ENCODE measurements at regions not wholly inside any gene's neighbourhood (a gene's known extent, or its start where the extent isn't known, plus 50 kb on each side); places are given as distances from the start of the nearest gene placed in this dataset.

GRCh38 chr2:212923393-212923792 is 228.0 kb downstream of the IKZF2 start:
- no peak for TF ChIP-seq CTCF (IDR thresholded peaks at IDR 0.05; ENCODE audit: low read depth, low read length)
- H3K4me3 ChIP-seq (ENCODE audit: low read depth, low read length), result no peak overlapping the region

GRCh38 chr2:212922701-212923100 is 228.7 kb downstream of the IKZF2 start:
- no peak overlapping the region for H3K4me3 ChIP-seq (ENCODE audit: low read depth, low read length)
- TF ChIP-seq CTCF (IDR thresholded peaks at IDR 0.05; ENCODE audit: low read depth, low read length), result no peak

- no peak for TF ChIP-seq CTCF (IDR thresholded peaks at IDR 0.05; ENCODE audit: low read depth, low read length)
These were observed 229.7 kb downstream of the IKZF2 start for GRCh38 chr2:212921711-212922110.

GRCh38 chr2:212921061-212921460 is 230.4 kb downstream of the IKZF2 start:
- no peak for TF ChIP-seq CTCF (IDR thresholded peaks at IDR 0.05; ENCODE audit: low read depth, low read length)

More at GRCh38 chr2:212921711-212922110, 229.7 kb downstream of the IKZF2 start:
- H3K4me3 ChIP-seq (ENCODE audit: low read depth, low read length), result no peak overlapping the region

GRCh38 chr2:212919238-212919637 is 232.2 kb downstream of the IKZF2 start:
- H3K4me3 ChIP-seq (ENCODE audit: low read depth, low read length), result no peak overlapping the region
- no peak for TF ChIP-seq CTCF (IDR thresholded peaks at IDR 0.05; ENCODE audit: low read depth, low read length)

More at GRCh38 chr2:212921061-212921460, 230.4 kb downstream of the IKZF2 start:
- H3K4me3 ChIP-seq (ENCODE audit: low read depth, low read length), result no peak overlapping the region

GRCh38 chr2:212918336-212918735 is 233.1 kb downstream of the IKZF2 start:
- no peak for TF ChIP-seq CTCF (IDR thresholded peaks at IDR 0.05; ENCODE audit: low read depth, low read length)
- H3K4me3 ChIP-seq (ENCODE audit: low read depth, low read length), result no peak overlapping the region

- no peak overlapping the region for H3K4me3 ChIP-seq (ENCODE audit: low read depth, low read length)
- no peak for TF ChIP-seq CTCF (IDR thresholded peaks at IDR 0.05; ENCODE audit: low read depth, low read length)
These were observed 236.2 kb downstream of the IKZF2 start for GRCh38 chr2:212915121-212915782.

Data from WI38 (cell line).